Endothelial cell of umbilical vein (primary cell): ENCODE measurements at regions not wholly inside any gene's neighbourhood (a gene's known extent, or its start where the extent isn't known, plus 50 kb on each side); places are given as distances from the start of the nearest gene placed in this dataset.

ENCODE experiments used
- BruUV-seq: library from RNA; stranded (reverse); fragments of 400-500 nt; replicated peaks from 2 replicates; lab custom pipeline; 2021; lab: Mats Ljungman, UMichigan
- CTCF ChIA-PET: fragments of 300-600, 350-600 bp; sonication (Branson Sonifier 250); formaldehyde crosslinking; loops from one replicate; lab custom pipeline; 2021; ENCODE audit warnings: antibody characterized with exemption, inconsistent platforms; lab: Charles Lee
- POLR2A ChIA-PET: fragments of 300-600, 350-600 bp; sonication (Branson Sonifier 250); formaldehyde crosslinking; loops from one replicate; lab custom pipeline; 2021; ENCODE audit warnings: antibody characterized with exemption, inconsistent platforms; lab: Charles Lee
- DNase-seq: peaks from one replicate; pipeline ENCODE4 v3.0.0-alpha.2; 2011; ENCODE audit warnings: low read depth, low spot score
- FAIRE-seq: peaks from 2 replicates; lab custom pipeline; 2011; peaks lifted over from hg19 to GRCh38; lab: Jason Lieb, UNC
- H2AFZ ChIP-seq: 2 replicates; pipeline ENCODE4 v1.6.0; 2012; ENCODE audit warnings: low read depth, low read length, control low read depth, inconsistent platforms
- H3K27ac ChIP-seq: 2 replicates; pipeline ENCODE4 v1.5.1; 2011; ENCODE audit warnings: low read depth, mild to moderate bottlenecking, control low read depth, low read length, moderate library complexity; ENCODE audit not compliant: insufficient read depth
- H3K27me3 ChIP-seq, 2 experiments: 2 replicates each; pipeline versions ENCODE4 v1.6.0 to v1.6.1; 2011; ENCODE audit warnings: low read length in 2 of 2, mixed read lengths in 1 of 2; ENCODE audit not compliant: control insufficient read depth in 2 of 2, insufficient read depth in 2 of 2
- H3K36me3 ChIP-seq, 2 experiments: 2 replicates in 1 of 2; 3 replicates in 1 of 2; pipeline ENCODE4 v1.5.1; 2011; ENCODE audit warnings: low read length in 2 of 2, mild to moderate bottlenecking in 1 of 2, moderate library complexity in 1 of 2; ENCODE audit not compliant: control insufficient read depth in 2 of 2, insufficient read depth in 2 of 2; ENCODE audit errors: extremely low read depth in 1 of 2
- H3K4me1 ChIP-seq: 3 replicates; pipeline ENCODE4 v1.5.1; 2011; ENCODE audit warnings: mild to moderate bottlenecking, low read length; ENCODE audit not compliant: control insufficient read depth, insufficient read depth; ENCODE audit errors: extremely low read depth
- H3K4me2 ChIP-seq: 2 replicates; pipeline ENCODE4 v1.6.1; 2011; ENCODE audit warnings: low read length, control low read depth, mixed read lengths; ENCODE audit not compliant: insufficient read depth
- H3K4me3 ChIP-seq, 3 experiments: fragments of 200-600 bp in 1 of 3; sonication (generic), shearing (Covaris generic) in 1 of 3; replicated peaks in 1 of 3; 2 replicates each; pipeline ENCODE4 v1.5.1; 2011 to 2016; ENCODE audit warnings: control low read depth in 3 of 3, low read length in 3 of 3, mild to moderate bottlenecking in 2 of 3, inconsistent platforms in 1 of 3, low read depth in 1 of 3, moderate library complexity in 1 of 3; ENCODE audit not compliant: insufficient read depth in 1 of 3
- H3K79me2 ChIP-seq: 2 replicates; pipeline ENCODE4 v1.6.0; 2012; ENCODE audit warnings: low read length, inconsistent platforms; ENCODE audit not compliant: control insufficient read depth, insufficient read depth
- H3K9ac ChIP-seq: replicated peaks from 2 replicates; pipeline ENCODE3; 2011; ENCODE audit warnings: low read length, control low read depth; ENCODE audit not compliant: insufficient read depth; ENCODE audit errors: extremely low read depth
- H3K9me1 ChIP-seq: replicated peaks from 3 replicates; pipeline ENCODE4 v1.6.0; 2011; ENCODE audit warnings: mild to moderate bottlenecking, low read length; ENCODE audit not compliant: control insufficient read depth, insufficient read depth; ENCODE audit errors: extremely low read depth
- H3K9me3 ChIP-seq: replicated peaks from 2 replicates; pipeline ENCODE4 v1.5.1; 2012; ENCODE audit warnings: low read length, inconsistent platforms; ENCODE audit not compliant: control insufficient read depth, insufficient read depth
- H4K20me1 ChIP-seq: replicated peaks from 2 replicates; pipeline ENCODE3; 2011; ENCODE audit warnings: mild to moderate bottlenecking, low read length; ENCODE audit not compliant: control insufficient read depth, insufficient read depth; ENCODE audit errors: extremely low read depth
- EZH2 ChIP-seq: IDR thresholded peaks from 2 replicates; pipeline ENCODE4 v1.6.1; 2012; ENCODE audit warnings: borderline replicate concordance, low read depth, mild to moderate bottlenecking, moderate library complexity, low read length, inconsistent platforms; ENCODE audit not compliant: severe bottlenecking
- FOS ChIP-seq: IDR thresholded peaks from 2 replicates; pipeline ENCODE4 v1.6.1; 2011; ENCODE audit warnings: mild to moderate bottlenecking, low read length, moderate library complexity, borderline replicate concordance; ENCODE audit not compliant: insufficient read depth
- GATA2 ChIP-seq: IDR thresholded peaks from 2 replicates; pipeline ENCODE4 v1.7.0; 2011; ENCODE audit warnings: low read depth, mild to moderate bottlenecking, moderate library complexity, mixed read lengths, low read length; ENCODE audit not compliant: insufficient read length, insufficient read depth
- JUN ChIP-seq: IDR thresholded peaks from 2 replicates; pipeline ENCODE4 v1.6.1; 2011; ENCODE audit warnings: borderline replicate concordance, low read depth; ENCODE audit not compliant: insufficient read length, insufficient read depth
- MYC ChIP-seq: IDR thresholded peaks from one replicate; pipeline ENCODE4 v1.6.1; 2011; ENCODE audit warnings: mild to moderate bottlenecking, low read depth, low read length
- POLR2A ChIP-seq: IDR thresholded peaks from 2 replicates; pipeline ENCODE4 v1.6.1; 2012; ENCODE audit warnings: low read depth, mild to moderate bottlenecking, control low read depth, low read length
- POLR2AphosphoS5 ChIP-seq: IDR thresholded peaks from 2 replicates; pipeline ENCODE4 v1.6.1; 2012; ENCODE audit warnings: low read depth, mild to moderate bottlenecking, control low read depth, low read length, moderate library complexity; ENCODE audit not compliant: insufficient read depth
- dilution Hi-C: fragments of 300-500 bp; cut with MboI; formaldehyde crosslinking; loops from one replicate; pipeline ENCODE4 v1.15.0; 2019; ENCODE audit warnings: low sequenced_read_pairs; ENCODE audit not compliant: extremely low pct_ligation_motif_present
- intact Hi-C: fragments of 100-400 bp; cut with micrococcal nuclease; formaldehyde crosslinking; loops from one replicate; pipeline ENCODE4 v1.10.0; 2022
- TF ChIP-seq, protein P1 (sequence below): IDR thresholded peaks from 2 replicates; pipeline ENCODE4 v1.6.1; 2011; ENCODE audit not compliant: insufficient read depth, insufficient read length
- TF ChIP-seq, protein P2 (sequence below), 2 donors: IDR thresholded peaks; 1 replicate in 1 of 2; 2 replicates in 1 of 2; pipeline ENCODE4 v1.5.1; 2011; ENCODE audit warnings: low read length in 2 of 2, mild to moderate bottlenecking in 2 of 2, moderate library complexity in 2 of 2, control low read depth in 1 of 2, inconsistent platforms in 1 of 2, low read depth in 1 of 2; ENCODE audit not compliant: insufficient read depth in 1 of 2; ENCODE audit errors: extremely low read depth in 1 of 2

DNA sequence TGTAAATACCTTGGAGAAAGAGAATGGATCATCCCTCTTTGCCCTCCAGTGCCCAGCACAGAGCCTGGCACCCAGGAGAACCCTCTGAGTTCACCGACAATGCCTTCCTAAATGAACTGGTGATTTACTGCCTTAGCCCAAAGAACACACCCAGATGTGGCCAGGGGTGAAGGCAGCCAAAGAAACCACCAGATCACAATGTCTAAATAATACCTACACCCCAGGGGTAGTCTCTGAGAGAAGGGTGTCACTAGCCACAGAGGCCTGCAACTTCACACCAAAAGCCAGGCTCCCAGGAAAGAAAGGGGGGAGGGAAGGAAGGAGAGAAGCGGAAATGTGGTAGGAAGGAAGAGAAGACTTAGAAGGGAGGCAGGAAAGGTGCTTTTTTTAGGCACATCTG is 65.7 kb downstream of the RPL27A start:
- no peak overlapping the region for H3K9ac ChIP-seq
- no peaks in the 10 kb centered on the region for H3K9me3 ChIP-seq
- dilution Hi-C loops = no loop called here
- no peaks in the 10 kb centered on the region for H4K20me1 ChIP-seq
- no peaks in the 10 kb centered on the region for H3K9me1 ChIP-seq
- no peaks in the 10 kb centered on the region for H3K79me2 ChIP-seq
- BruUV-seq = no TSS peak
- H2AFZ ChIP-seq = no peak overlapping the region
- intact Hi-C loops = no loop called here
- H3K27me3 ChIP-seq = no peaks in the 10 kb centered on the region
- no peak overlapping the region for H3K27ac ChIP-seq
- FAIRE-seq (no peak), DNase-seq (no peak)
- H3K4me2 ChIP-seq = no peak overlapping the region
- no peaks in the 10 kb centered on the region for H3K4me1 ChIP-seq
- no peak for TF ChIP-seq GATA2
- TF ChIP-seq, protein P1, sequence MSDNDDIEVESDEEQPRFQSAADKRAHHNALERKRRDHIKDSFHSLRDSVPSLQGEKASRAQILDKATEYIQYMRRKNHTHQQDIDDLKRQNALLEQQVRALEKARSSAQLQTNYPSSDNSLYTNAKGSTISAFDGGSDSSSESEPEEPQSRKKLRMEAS = no peak
- no peak for TF ChIP-seq EZH2
- POLR2A ChIA-PET = no interaction called here
- CTCF ChIA-PET = no interaction called here
- no peak overlapping the region for H3K4me3 ChIP-seq
- no peaks in the 10 kb centered on the region for H3K36me3 ChIP-seq

DNA sequence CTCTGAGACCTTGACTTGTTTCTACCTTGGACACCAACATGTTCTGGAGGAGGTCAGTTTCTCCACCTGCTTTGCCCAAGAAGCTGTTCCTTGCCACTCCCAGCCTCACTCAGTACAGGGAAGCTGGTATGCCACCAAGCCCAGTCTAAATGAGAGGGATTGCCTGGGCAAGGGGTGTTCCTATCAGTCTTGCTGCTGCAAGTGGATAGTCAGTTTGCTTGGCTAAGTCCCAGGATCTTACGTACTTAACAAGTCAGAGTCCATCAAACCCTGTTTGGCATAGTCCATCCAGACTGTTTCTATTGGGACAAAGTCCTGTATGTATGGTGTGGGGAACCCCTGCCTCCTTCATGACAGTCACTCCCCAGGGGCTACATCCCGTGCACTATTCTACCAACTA is 66.6 kb downstream of the RPL27A start:
- ChIA-PET CTCF (no interaction called here), POLR2A (no interaction called here)
- no peaks in the 10 kb centered on the region for H3K9me1 ChIP-seq
- TF ChIP-seq EZH2 = no peak
- no peak for TF ChIP-seq MYC
- no peak for TF ChIP-seq GATA2
- TF ChIP-seq FOS = no peak
- TF ChIP-seq JUN = no peak
- TF ChIP-seq POLR2AphosphoS5 = no peak
- TF ChIP-seq, protein P1 = no peak
- no peak for TF ChIP-seq POLR2A
- TF ChIP-seq, protein P2, sequence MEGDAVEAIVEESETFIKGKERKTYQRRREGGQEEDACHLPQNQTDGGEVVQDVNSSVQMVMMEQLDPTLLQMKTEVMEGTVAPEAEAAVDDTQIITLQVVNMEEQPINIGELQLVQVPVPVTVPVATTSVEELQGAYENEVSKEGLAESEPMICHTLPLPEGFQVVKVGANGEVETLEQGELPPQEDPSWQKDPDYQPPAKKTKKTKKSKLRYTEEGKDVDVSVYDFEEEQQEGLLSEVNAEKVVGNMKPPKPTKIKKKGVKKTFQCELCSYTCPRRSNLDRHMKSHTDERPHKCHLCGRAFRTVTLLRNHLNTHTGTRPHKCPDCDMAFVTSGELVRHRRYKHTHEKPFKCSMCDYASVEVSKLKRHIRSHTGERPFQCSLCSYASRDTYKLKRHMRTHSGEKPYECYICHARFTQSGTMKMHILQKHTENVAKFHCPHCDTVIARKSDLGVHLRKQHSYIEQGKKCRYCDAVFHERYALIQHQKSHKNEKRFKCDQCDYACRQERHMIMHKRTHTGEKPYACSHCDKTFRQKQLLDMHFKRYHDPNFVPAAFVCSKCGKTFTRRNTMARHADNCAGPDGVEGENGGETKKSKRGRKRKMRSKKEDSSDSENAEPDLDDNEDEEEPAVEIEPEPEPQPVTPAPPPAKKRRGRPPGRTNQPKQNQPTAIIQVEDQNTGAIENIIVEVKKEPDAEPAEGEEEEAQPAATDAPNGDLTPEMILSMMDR (IDR thresholded peaks at IDR 0.05; ENCODE audit: extremely low read depth in 1 of 2, insufficient read depth in 1 of 2, low read depth in 1 of 2, low read length in 2 of 2) = no peak
- no TSS peak for BruUV-seq
- no peak overlapping the region for H2AFZ ChIP-seq
- intact Hi-C loops (no loop called here), dilution Hi-C loops (no loop called here)
- no peak for FAIRE-seq
- no peaks in the 10 kb centered on the region for H3K4me1 ChIP-seq
- no peak overlapping the region for H3K4me3 ChIP-seq
- no peak overlapping the region for H3K27ac ChIP-seq
- H3K4me2 ChIP-seq = no peak overlapping the region
- no peaks in the 10 kb centered on the region for H3K36me3 ChIP-seq
- H3K9ac ChIP-seq = no peak overlapping the region
- no peaks in the 10 kb centered on the region for H3K27me3 ChIP-seq
- no peaks in the 10 kb centered on the region for H4K20me1 ChIP-seq
- H3K9me3 ChIP-seq = no peaks in the 10 kb centered on the region
- DNase-seq = no peak
- no peaks in the 10 kb centered on the region for H3K79me2 ChIP-seq
